ENCODE measurements at regions not wholly inside any gene's neighbourhood (a gene's known extent, or its start where the extent isn't known, plus 50 kb on each side); places are given as distances from the start of the nearest gene placed in this dataset.

GRCh38 chr16:85398688-85399582 is 214.2 kb upstream of the GSE1 start (continued):
- no peak for TF ChIP-seq ZEB1 (IDR thresholded peaks at IDR 0.05; ENCODE audit: insufficient replicate concordance, low read depth)

- Histone ChIP-seq H2AFZ (ENCODE audit: low read length) (no peak overlapping the region), H3K4me3 (replicated peaks in 1 of 3; ENCODE audit: insufficient read depth in 1 of 3, low read depth in 2 of 3, low read length in 3 of 3) (no peak overlapping the region; a peak in 1 of 6 replicates), H3K4me1 (ENCODE audit: insufficient read depth, low read length) (peaks cover 47% of the 10 kb centered on the region), H3K4me2 (ENCODE audit: low read depth, low read length) (peak overlapping the region; percentile 13), H3K9ac (ENCODE audit: insufficient read depth, low read depth, low read length) (no peak overlapping the region), H3K36me3 (replicated peaks in 1 of 2; ENCODE audit: control insufficient read depth in 1 of 2, insufficient read depth in 2 of 2, low read length in 2 of 2) (no peaks in the 10 kb centered on the region), H3K27me3 (ENCODE audit: control insufficient read depth in 1 of 2, insufficient read depth in 2 of 2, low read length in 2 of 2) (peaks cover 11 to 23% of the 10 kb centered on the region in 2 experiments; a peak in 4 of 5 replicates), H3K9me3 (ENCODE audit: low read length) (no peaks in the 10 kb centered on the region), H4K20me1 (ENCODE audit: insufficient read depth, low read length) (peaks cover 4% of the 10 kb centered on the region; the same call in 1 of the 2 replicates), H3K27ac (ENCODE audit: extremely low read length, insufficient read depth, low read length) (no peak overlapping the region), H3K79me2 (ENCODE audit: insufficient read depth, low read length) (no peaks in the 10 kb centered on the region)
- in situ Hi-C loops (cut with HindIII; ENCODE audit: extremely low pct_ligation_motif_present, low pct_unique_long_range_greater_than_20kb) (no loop called here), intact Hi-C loops (cut with micrococcal nuclease; ENCODE audit: unreplicated experiment) (loop anchor here (10.0 kb wide), 2 partner anchors 215 to 315 kb away; partner anchors contain the start of gene GSE1)
- WGBS (ENCODE audit: low lambda C conversion rate): 36% methylated on average over 22 of the region's 23 CpGs
- BruUV-seq (replicated peaks): no TSS peak
- ATAC-seq (peak; percentile 48), DNase-seq (ENCODE audit: low spot score) (no peak), FAIRE-seq (no peak)
- ChIA-PET POLR2A (interaction anchor here (0.6 kb wide), 1 partner anchor 212 kb away, joined by 3 read pairs; no protein-coding TSS in a partner anchor), CTCF (ENCODE audit: low intra/inter-chr PET ratio, low total read pairs) (no interaction called here)
- TF ChIP-seq GFI1 (CRISPR knock-in tag; IDR thresholded peaks at IDR 0.05; ENCODE audit: borderline replicate concordance) (no peak), CBX1 (IDR thresholded peaks at IDR 0.05; ENCODE audit: low read depth) (no peak), ZNF816 (CRISPR knock-in tag; IDR thresholded peaks at IDR 0.05; ENCODE audit: borderline replicate concordance) (no peak), ZHX1 (CRISPR knock-in tag; IDR thresholded peaks at IDR 0.05; ENCODE audit: low read depth) (no peak), CHD2 (IDR thresholded peaks at IDR 0.05; ENCODE audit: low read depth, low read length) (no peak), THAP8 (CRISPR knock-in tag; IDR thresholded peaks at IDR 0.05; ENCODE audit: borderline replicate concordance) (no peak), ZNF883 (CRISPR knock-in tag; IDR thresholded peaks at IDR 0.05; ENCODE audit: not compliant biosample characterization) (peak; percentile 69), ZNF788 (CRISPR knock-in tag; IDR thresholded peaks at IDR 0.05; ENCODE audit: borderline replicate concordance) (0 out of 2 replicates have a peak, but pooled peaks have one; percentile 11), ZNF253 (CRISPR knock-in tag; IDR thresholded peaks at IDR 0.05; ENCODE audit: borderline replicate concordance) (no peak), GZF1 (CRISPR knock-in tag; IDR thresholded peaks at IDR 0.05) (no peak), NR3C1 (CRISPR knock-in tag; IDR thresholded peaks at IDR 0.05) (no peak), ZNF562 (CRISPR knock-in tag; IDR thresholded peaks at IDR 0.05; ENCODE audit: borderline replicate concordance) (no peak), PITX1 (CRISPR knock-in tag; IDR thresholded peaks at IDR 0.05) (no peak), ZBTB44 (CRISPR knock-in tag; IDR thresholded peaks at IDR 0.05) (no peak), ETV6 (CRISPR knock-in tag; conservative IDR thresholded peaks at IDR 0.05) (no peak), SMARCC2 (IDR thresholded peaks at IDR 0.05) (no peak)
Measured at GRCh38 chr16:85399583-85400284, 213.4 kb upstream of the GSE1 start.
